CD4-positive, alpha-beta memory T cell (primary cell): ENCODE measurements at regions not wholly inside any gene's neighbourhood (a gene's known extent, or its start where the extent isn't known, plus 50 kb on each side); places are given as distances from the start of the nearest gene placed in this dataset.

Experiments used
- CTCF ChIA-PET: fragments of 350-600 bp; sonication (Branson Sonifier 250); formaldehyde crosslinking; loops from one replicate; lab custom pipeline; 2021; ENCODE audit warnings: inconsistent platforms; ENCODE audit not compliant: partially characterized antibody; lab: Charles Lee
- POLR2A ChIA-PET: fragments of 350-600 bp; sonication (Branson Sonifier 250); formaldehyde crosslinking; loops from one replicate; lab custom pipeline; 2021; ENCODE audit not compliant: partially characterized antibody; lab: Charles Lee
- DNase-seq, 5 donors: peaks; one replicate each; pipeline versions ENCODE4 v3.0.0 to v3.0.0-alpha.2; 2020 to 2022; ENCODE audit warnings: mixed read lengths in 1 of 5
- H3K27ac ChIP-seq: one replicate; pipeline ENCODE4 v1.7.0; 2013; ENCODE audit warnings: low read depth, low read length
- H3K27me3 ChIP-seq: 2 replicates; pipeline ENCODE4 v1.7.0; 2013; ENCODE audit warnings: mild to moderate bottlenecking, low read length, moderate library complexity; ENCODE audit not compliant: insufficient read depth
- H3K36me3 ChIP-seq: 2 replicates; pipeline ENCODE4 v1.7.0; 2013; ENCODE audit warnings: mild to moderate bottlenecking, low read length, moderate library complexity; ENCODE audit not compliant: insufficient read depth
- H3K4me1 ChIP-seq: 2 replicates; pipeline ENCODE4 v1.7.0; 2013; ENCODE audit warnings: mild to moderate bottlenecking, low read length, moderate library complexity; ENCODE audit not compliant: insufficient read depth
- H3K4me3 ChIP-seq, 2 donors: one replicate each; pipeline ENCODE4 v1.7.0; 2013; ENCODE audit warnings: low read length in 2 of 2, mild to moderate bottlenecking in 1 of 2
- H3K9me3 ChIP-seq, 2 donors: one replicate each; pipeline ENCODE4 v1.7.0; 2013; ENCODE audit warnings: low read length in 2 of 2, control low read depth in 1 of 2; ENCODE audit not compliant: control insufficient read depth in 1 of 2
- H3K27ac Mint-ChIP-seq, 7 donors: one replicate each; pipeline ENCODE4 v1.8.0; 2020 to 2021; ENCODE audit warnings: mixed read lengths in 7 of 7, mild to moderate bottlenecking in 6 of 7, inconsistent platforms in 3 of 7, moderate library complexity in 3 of 7
- H3K27me3 Mint-ChIP-seq, 2 donors: one replicate each; pipeline ENCODE4 v1.8.0; 2020 to 2021; ENCODE audit warnings: mixed read lengths in 2 of 2
- H3K36me3 Mint-ChIP-seq, 2 donors: one replicate each; pipeline ENCODE4 v1.8.0; 2020 to 2021; ENCODE audit warnings: mixed read lengths in 2 of 2, inconsistent platforms in 1 of 2, mild to moderate bottlenecking in 1 of 2
- H3K4me1 Mint-ChIP-seq, 4 donors: one replicate each; pipeline ENCODE4 v1.8.0; 2020 to 2021; ENCODE audit warnings: mixed read lengths in 4 of 4, mild to moderate bottlenecking in 1 of 4
- H3K4me3 Mint-ChIP-seq, 8 donors: one replicate each; pipeline ENCODE4 v1.8.0; 2020 to 2021; ENCODE audit warnings: mixed read lengths in 8 of 8, mild to moderate bottlenecking in 7 of 8, moderate library complexity in 6 of 8, inconsistent platforms in 3 of 8
- H3K9me3 Mint-ChIP-seq, 8 donors: one replicate each; pipeline ENCODE4 v1.8.0; 2020 to 2021; ENCODE audit warnings: mixed read lengths in 8 of 8, mild to moderate bottlenecking in 5 of 8, inconsistent platforms in 3 of 8, moderate library complexity in 1 of 8
- intact Hi-C: fragments of 100-400 bp; cut with micrococcal nuclease; formaldehyde crosslinking; loops from one replicate; pipeline ENCODE4 v1.15.1; 2023

- H3K4me1 Mint-ChIP-seq, result peaks cover 0 to 4% (median under 1%) of the 10 kb centered on the region in 4 donors
- POLR2A ChIA-PET, result no interaction called here
These were observed 92.7 kb upstream of the AFDN start for GRCh38 chr6:167733740-167734661.

GRCh38 chr6:167734662-167735083, 92.0 kb upstream of the AFDN start:
- CTCF ChIA-PET, result no interaction called here
- DNase-seq, result no peak
- H3K4me1 Mint-ChIP-seq, result peaks cover 0 to 4% (median under 1%) of the 10 kb centered on the region in 4 donors

More at GRCh38 chr6:167733740-167734661, 92.7 kb upstream of the AFDN start:
- no peaks in the 10 kb centered on the region for H3K9me3 ChIP-seq
- H3K36me3 ChIP-seq, result no peaks in the 10 kb centered on the region
- no peak overlapping the region for H3K27ac ChIP-seq
- H3K4me1 ChIP-seq, result no peaks in the 10 kb centered on the region
- no peak overlapping the region for H3K4me3 ChIP-seq
- no peak for DNase-seq
- intact Hi-C loops, result no loop called here
- CTCF ChIA-PET, result no interaction called here
- Mint-ChIP-seq H3K27me3 (peaks cover 1 to 4% of the 10 kb centered on the region in 2 donors), H3K36me3 (peaks cover 0 to 3% of the 10 kb centered on the region in 2 donors), H3K9me3 (peaks cover 0 to 5% (median 0%) of the 10 kb centered on the region in 8 donors), H3K27ac (no peak overlapping the region), H3K4me3 (no peak overlapping the region)
- no peaks in the 10 kb centered on the region for H3K27me3 ChIP-seq

GRCh38 chr6:167735084-167735950, 91.4 kb upstream of the AFDN start:
- Mint-ChIP-seq H3K36me3 (peaks cover 0 to 3% of the 10 kb centered on the region in 2 donors), H3K27ac (no peak overlapping the region), H3K9me3 (peaks cover 0 to 5% (median 0%) of the 10 kb centered on the region in 8 donors), H3K4me1 (peaks cover 0 to 4% (median under 1%) of the 10 kb centered on the region in 4 donors), H3K27me3 (peaks cover 1 to 4% of the 10 kb centered on the region in 2 donors), H3K4me3 (peak overlapping the region in 1 of 8 donors; percentile 69)
- POLR2A ChIA-PET, result interaction anchor here (0.6 kb wide), 1 partner anchor 13 kb away, joined by 3 read pairs; no protein-coding TSS in a partner anchor
- no peaks in the 10 kb centered on the region for H3K4me1 ChIP-seq
- no peaks in the 10 kb centered on the region for H3K9me3 ChIP-seq
- no peaks in the 10 kb centered on the region for H3K36me3 ChIP-seq
- no peak overlapping the region for H3K4me3 ChIP-seq
- no peak overlapping the region for H3K27ac ChIP-seq
- intact Hi-C loops, result no loop called here
- no peaks in the 10 kb centered on the region for H3K27me3 ChIP-seq
- CTCF ChIA-PET, result no interaction called here
- no peak for DNase-seq

More at GRCh38 chr6:167734662-167735083, 92.0 kb upstream of the AFDN start:
- H3K4me3 ChIP-seq, result no peak overlapping the region
- Mint-ChIP-seq H3K27me3 (peaks cover 1 to 4% of the 10 kb centered on the region in 2 donors), H3K36me3 (peaks cover 0 to 3% of the 10 kb centered on the region in 2 donors), H3K9me3 (peaks cover 0 to 5% (median 0%) of the 10 kb centered on the region in 8 donors), H3K4me3 (no peak overlapping the region), H3K27ac (no peak overlapping the region)
- intact Hi-C loops, result no loop called here
- no peaks in the 10 kb centered on the region for H3K27me3 ChIP-seq
- no peaks in the 10 kb centered on the region for H3K36me3 ChIP-seq
- POLR2A ChIA-PET, result no interaction called here
- no peaks in the 10 kb centered on the region for H3K9me3 ChIP-seq
- H3K27ac ChIP-seq, result no peak overlapping the region
- no peaks in the 10 kb centered on the region for H3K4me1 ChIP-seq

- H3K27ac ChIP-seq, result no peak overlapping the region
- peaks cover 1 to 4% of the 10 kb centered on the region in 2 donors for H3K27me3 Mint-ChIP-seq
- POLR2A ChIA-PET, result no interaction called here
- no peaks in the 10 kb centered on the region for H3K36me3 ChIP-seq
- H3K4me3 ChIP-seq, result no peak overlapping the region
- H3K27ac Mint-ChIP-seq, result no peak overlapping the region
- CTCF ChIA-PET, result no interaction called here
- H3K27me3 ChIP-seq, result no peaks in the 10 kb centered on the region
- H3K9me3 ChIP-seq, result no peaks in the 10 kb centered on the region
- H3K4me3 Mint-ChIP-seq, result peak overlapping the region in 1 of 8 donors; percentile 69
- intact Hi-C loops, result no loop called here
- peaks cover 0 to 3% of the 10 kb centered on the region in 2 donors for H3K36me3 Mint-ChIP-seq
- no peaks in the 10 kb centered on the region for H3K4me1 ChIP-seq
- peaks cover 0 to 4% (median under 1%) of the 10 kb centered on the region in 4 donors for H3K4me1 Mint-ChIP-seq
- no peak for DNase-seq
- peaks cover 0 to 5% (median 0%) of the 10 kb centered on the region in 8 donors for H3K9me3 Mint-ChIP-seq
These were observed 90.8 kb upstream of the AFDN start for GRCh38 chr6:167735951-167736288.

- ChIA-PET CTCF (no interaction called here), POLR2A (no interaction called here)
- no peaks in the 10 kb centered on the region for H3K4me1 ChIP-seq
- H3K36me3 ChIP-seq, result no peaks in the 10 kb centered on the region
- no peak overlapping the region for H3K4me3 Mint-ChIP-seq
- H3K27ac ChIP-seq, result no peak overlapping the region
- no peak overlapping the region for H3K4me3 ChIP-seq
- peaks cover 0 to 3% of the 10 kb centered on the region in 2 donors for H3K36me3 Mint-ChIP-seq
- peaks cover 0 to 4% (median under 1%) of the 10 kb centered on the region in 4 donors for H3K4me1 Mint-ChIP-seq
- no peak overlapping the region for H3K27ac Mint-ChIP-seq
- H3K9me3 Mint-ChIP-seq, result peaks cover 0 to 5% (median 0%) of the 10 kb centered on the region in 8 donors
- intact Hi-C loops, result no loop called here
- no peak for DNase-seq
- no peaks in the 10 kb centered on the region for H3K9me3 ChIP-seq
- H3K27me3 ChIP-seq, result no peaks in the 10 kb centered on the region
- H3K27me3 Mint-ChIP-seq, result peaks cover 1 to 4% of the 10 kb centered on the region in 2 donors
These were observed 90.1 kb upstream of the AFDN start for GRCh38 chr6:167736486-167737204.

- Histone ChIP-seq H3K4me3 (no peak overlapping the region), H3K36me3 (no peaks in the 10 kb centered on the region), H3K4me1 (no peaks in the 10 kb centered on the region), H3K9me3 (no peaks in the 10 kb centered on the region), H3K27me3 (no peaks in the 10 kb centered on the region), H3K27ac (no peak overlapping the region)
- ChIA-PET CTCF (no interaction called here), POLR2A (no interaction called here)
- Mint-ChIP-seq H3K27me3 (peaks cover 1 to 6% of the 10 kb centered on the region in 2 donors), H3K9me3 (peaks cover 0 to 4% (median 0%) of the 10 kb centered on the region in 8 donors), H3K4me3 (no peak overlapping the region), H3K27ac (no peak overlapping the region), H3K36me3 (peaks cover 0 to 3% of the 10 kb centered on the region in 2 donors), H3K4me1 (peaks cover 0 to 4% (median under 1%) of the 10 kb centered on the region in 4 donors)
- DNase-seq, result no peak
- intact Hi-C loops, result no loop called here
These were observed 89.4 kb upstream of the AFDN start for GRCh38 chr6:167737205-167737830.
